ENCODE measurements at regions not wholly inside any gene's neighbourhood (a gene's known extent, or its start where the extent isn't known, plus 50 kb on each side); places are given as distances from the start of the nearest gene placed in this dataset.

DNA sequence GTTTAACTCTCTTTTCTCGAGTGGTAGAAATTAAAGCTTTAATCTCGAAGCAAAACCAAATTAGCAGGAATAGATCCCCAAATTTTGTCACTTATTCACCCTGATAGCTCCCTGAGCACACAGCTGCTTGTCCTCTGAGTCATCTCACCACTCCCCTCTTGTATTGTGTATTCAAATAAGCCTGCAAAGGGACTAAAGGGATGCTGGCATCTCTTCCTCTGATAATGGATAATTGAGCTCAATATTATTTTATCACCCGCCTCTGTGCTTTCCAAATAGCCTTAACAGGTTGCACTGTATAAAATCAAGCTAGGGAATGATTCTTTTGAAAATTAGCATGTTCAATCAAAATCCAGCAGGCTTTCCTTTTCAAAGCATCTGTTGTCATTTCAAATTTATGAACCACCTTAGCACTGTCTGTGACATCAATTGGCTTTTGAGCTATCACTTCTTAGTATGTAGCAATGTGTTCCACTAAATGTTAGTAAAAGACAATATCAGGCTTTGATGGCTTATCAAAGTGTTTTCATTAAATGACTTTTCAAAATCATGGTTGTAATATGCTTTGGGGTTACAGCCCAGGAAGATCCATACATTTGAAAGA, 561.6 kb downstream of the PLA2G4A start:
- DNase-seq (ENCODE audit: low spot score): no peak
- TF ChIP-seq, protein P1, sequence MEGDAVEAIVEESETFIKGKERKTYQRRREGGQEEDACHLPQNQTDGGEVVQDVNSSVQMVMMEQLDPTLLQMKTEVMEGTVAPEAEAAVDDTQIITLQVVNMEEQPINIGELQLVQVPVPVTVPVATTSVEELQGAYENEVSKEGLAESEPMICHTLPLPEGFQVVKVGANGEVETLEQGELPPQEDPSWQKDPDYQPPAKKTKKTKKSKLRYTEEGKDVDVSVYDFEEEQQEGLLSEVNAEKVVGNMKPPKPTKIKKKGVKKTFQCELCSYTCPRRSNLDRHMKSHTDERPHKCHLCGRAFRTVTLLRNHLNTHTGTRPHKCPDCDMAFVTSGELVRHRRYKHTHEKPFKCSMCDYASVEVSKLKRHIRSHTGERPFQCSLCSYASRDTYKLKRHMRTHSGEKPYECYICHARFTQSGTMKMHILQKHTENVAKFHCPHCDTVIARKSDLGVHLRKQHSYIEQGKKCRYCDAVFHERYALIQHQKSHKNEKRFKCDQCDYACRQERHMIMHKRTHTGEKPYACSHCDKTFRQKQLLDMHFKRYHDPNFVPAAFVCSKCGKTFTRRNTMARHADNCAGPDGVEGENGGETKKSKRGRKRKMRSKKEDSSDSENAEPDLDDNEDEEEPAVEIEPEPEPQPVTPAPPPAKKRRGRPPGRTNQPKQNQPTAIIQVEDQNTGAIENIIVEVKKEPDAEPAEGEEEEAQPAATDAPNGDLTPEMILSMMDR (IDR thresholded peaks at IDR 0.05; ENCODE audit: borderline replicate concordance, control extremely low read depth, extremely low read depth, insufficient read depth, missing control alignments): no peak
- in situ Hi-C loops (cut with MboI; ENCODE audit: low sequenced_read_pairs, unreplicated experiment): no loop called here

GRCh38 chr1:187396226-187396625, 567.5 kb downstream of the PLA2G4A start:
- in situ Hi-C loops (cut with MboI; ENCODE audit: low sequenced_read_pairs, unreplicated experiment): no loop called here
- no peak for DNase-seq (ENCODE audit: low spot score)
- TF ChIP-seq, protein P1 (IDR thresholded peaks at IDR 0.05; ENCODE audit: borderline replicate concordance, control extremely low read depth, extremely low read depth, insufficient read depth, missing control alignments): no peak

DNA sequence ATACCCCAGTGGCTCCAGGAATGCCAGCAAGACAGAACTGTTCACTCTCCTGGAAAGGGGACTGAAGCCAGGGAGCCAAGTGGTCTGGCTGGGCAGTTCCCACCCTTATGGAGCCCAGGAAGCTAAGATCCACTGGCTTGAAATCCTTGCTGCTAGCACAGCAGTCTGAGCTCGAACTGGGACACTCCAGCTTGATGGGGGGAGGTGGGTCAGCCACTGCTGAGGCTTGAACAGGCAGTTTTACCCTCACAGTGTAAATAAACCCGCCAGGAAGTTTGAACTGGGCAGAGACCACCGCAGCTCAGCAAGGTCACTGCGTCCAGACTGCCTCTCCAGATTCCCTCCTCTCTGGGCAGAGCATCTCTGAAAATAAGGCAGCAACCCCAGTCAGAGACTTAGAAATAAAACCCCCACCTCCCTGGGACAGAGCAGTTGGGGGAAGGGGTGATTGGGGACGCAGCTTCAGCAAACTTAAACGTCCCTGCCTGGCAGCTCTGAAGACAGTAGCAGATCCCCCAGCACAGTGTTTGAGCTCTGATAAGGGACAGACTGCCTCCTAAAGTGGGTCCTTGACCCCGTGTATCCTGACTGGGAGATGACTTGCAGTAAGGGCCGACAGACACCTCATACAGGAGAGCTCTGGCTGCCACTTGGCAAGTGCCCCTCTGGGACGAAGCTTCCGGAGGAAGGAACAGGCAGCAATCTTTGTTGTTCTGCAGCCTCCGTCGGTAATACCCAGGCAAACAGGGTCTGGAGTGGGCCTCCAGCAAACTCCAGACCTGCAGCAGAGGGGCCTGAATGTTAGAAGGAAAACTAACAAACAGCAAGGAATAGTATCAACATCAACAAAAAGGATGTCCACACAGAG, 568.4 kb downstream of the PLA2G4A start:
- in situ Hi-C loops (cut with MboI; ENCODE audit: low sequenced_read_pairs, unreplicated experiment): no loop called here
- TF ChIP-seq, protein P1 (IDR thresholded peaks at IDR 0.05; ENCODE audit: borderline replicate concordance, control extremely low read depth, extremely low read depth, insufficient read depth, missing control alignments): no peak
- DNase-seq (ENCODE audit: low spot score): no peak

DNA sequence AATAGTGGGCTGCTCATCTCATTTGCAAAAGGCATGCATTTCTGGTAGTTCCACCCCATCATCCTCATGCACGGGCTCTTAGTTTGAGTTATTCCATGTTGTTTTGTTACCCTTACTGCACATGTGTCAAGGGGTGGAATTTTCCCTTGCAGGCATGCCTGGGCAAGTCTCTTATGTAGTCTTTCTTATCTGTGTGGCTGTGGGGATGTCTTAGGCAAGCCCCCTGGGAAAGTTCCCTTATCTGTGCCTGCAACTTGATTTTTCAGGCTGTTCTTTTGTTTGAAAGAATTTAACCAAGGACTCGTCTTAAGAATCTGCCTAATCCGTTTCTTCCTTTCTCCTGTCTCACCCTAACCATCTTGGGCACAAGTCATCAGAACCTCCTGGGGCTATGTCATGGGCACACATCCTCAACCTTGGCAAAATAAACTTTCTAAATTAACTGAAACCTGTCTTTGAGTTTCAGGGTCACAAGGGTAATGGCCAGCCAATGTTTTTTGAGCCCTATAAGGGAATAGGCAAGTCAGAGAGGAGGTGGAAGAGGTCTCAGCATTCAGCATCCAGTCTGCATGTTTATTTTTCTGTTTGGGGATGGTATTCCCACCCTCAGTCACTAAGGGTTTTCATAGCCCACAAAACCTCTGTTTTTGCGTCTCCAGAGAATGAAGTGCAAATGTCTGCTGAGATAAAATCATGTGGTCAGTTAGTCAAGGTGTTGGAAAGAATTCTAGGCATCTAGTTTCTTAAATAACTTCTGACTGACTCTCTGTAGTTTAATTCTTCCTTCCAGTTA, 579.7 kb downstream of the PLA2G4A start:
- DNase-seq (ENCODE audit: low spot score): no peak

DNA sequence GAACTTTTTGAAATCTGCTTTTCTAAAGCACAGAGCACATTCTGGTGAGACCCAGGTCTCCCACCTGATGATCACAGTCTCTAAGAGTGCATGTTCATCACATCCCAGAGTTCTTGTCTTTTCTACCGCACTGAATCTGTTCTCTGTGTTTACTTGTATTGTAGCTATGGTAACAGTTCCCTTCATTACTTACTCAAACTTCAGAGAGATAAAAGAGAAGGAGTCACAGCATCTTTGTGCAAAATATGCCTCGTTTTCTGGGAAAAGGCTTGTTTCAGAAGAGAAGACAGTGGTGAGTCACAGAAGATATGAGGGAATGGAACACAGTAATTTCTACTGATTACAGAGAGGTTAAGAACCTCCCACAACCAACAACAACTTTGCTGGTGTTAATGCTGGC, 580.6 kb downstream of the PLA2G4A start:
- in situ Hi-C loops (cut with MboI; ENCODE audit: low sequenced_read_pairs, unreplicated experiment): no loop called here
- TF ChIP-seq, protein P1 (IDR thresholded peaks at IDR 0.05; ENCODE audit: borderline replicate concordance, control extremely low read depth, extremely low read depth, insufficient read depth, missing control alignments): no peak
- DNase-seq (ENCODE audit: low spot score): no peak

More for the DNA sequence above, 579.7 kb downstream of the PLA2G4A start:
- TF ChIP-seq, protein P1 (IDR thresholded peaks at IDR 0.05; ENCODE audit: borderline replicate concordance, control extremely low read depth, extremely low read depth, insufficient read depth, missing control alignments): no peak
- in situ Hi-C loops (cut with MboI; ENCODE audit: low sequenced_read_pairs, unreplicated experiment): no loop called here

GRCh38 chr1:187411118-187411517, 582.4 kb downstream of the PLA2G4A start:
- TF ChIP-seq, protein P1 (IDR thresholded peaks at IDR 0.05; ENCODE audit: borderline replicate concordance, control extremely low read depth, extremely low read depth, insufficient read depth, missing control alignments): no peak
- in situ Hi-C loops (cut with MboI; ENCODE audit: low sequenced_read_pairs, unreplicated experiment): no loop called here
- no peak for DNase-seq (ENCODE audit: low spot score)

All from GM13976 (cell line).